PC-9 (cell line): ENCODE measurements at regions not wholly inside any gene's neighbourhood (a gene's known extent, or its start where the extent isn't known, plus 50 kb on each side); places are given as distances from the start of the nearest gene placed in this dataset.

Source experiments
- EZH2 ChIP-seq: fragments of 200-600 bp; sonication (generic); IDR thresholded peaks from 2 replicates; pipeline ENCODE4 v1.8.0; 2017; ENCODE audit warnings: antibody characterized with exemption, low read depth
- TF ChIP-seq, protein P1 (sequence below): fragments of 200-600 bp; sonication (generic); conservative IDR thresholded peaks from 2 replicates; pipeline ENCODE4 v1.6.1; 2017; ENCODE audit warnings: mixed run types, antibody characterized with exemption, mild to moderate bottlenecking, moderate library complexity

DNA sequence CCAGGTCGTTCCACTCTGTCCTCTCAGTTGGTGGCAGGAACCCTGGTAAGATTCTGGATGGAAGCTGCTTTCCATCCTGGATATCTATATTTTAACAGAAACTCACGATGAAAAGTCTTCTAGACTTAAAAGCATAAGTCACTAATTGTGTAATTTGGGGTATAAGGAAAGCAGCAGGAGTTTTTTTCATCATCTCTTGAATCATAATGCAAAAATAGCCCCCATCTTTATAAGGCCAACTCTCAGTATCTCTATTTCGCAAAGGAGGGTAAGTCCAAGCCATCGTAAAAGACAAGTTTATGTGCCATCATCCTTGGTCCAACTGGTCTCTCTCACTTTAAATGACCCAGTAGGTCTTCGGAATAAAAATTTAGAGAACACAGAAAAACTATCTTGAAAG lies 95.1 kb downstream of the FAM50B start:
- TF ChIP-seq EZH2, result no peak
- TF ChIP-seq, protein P1, sequence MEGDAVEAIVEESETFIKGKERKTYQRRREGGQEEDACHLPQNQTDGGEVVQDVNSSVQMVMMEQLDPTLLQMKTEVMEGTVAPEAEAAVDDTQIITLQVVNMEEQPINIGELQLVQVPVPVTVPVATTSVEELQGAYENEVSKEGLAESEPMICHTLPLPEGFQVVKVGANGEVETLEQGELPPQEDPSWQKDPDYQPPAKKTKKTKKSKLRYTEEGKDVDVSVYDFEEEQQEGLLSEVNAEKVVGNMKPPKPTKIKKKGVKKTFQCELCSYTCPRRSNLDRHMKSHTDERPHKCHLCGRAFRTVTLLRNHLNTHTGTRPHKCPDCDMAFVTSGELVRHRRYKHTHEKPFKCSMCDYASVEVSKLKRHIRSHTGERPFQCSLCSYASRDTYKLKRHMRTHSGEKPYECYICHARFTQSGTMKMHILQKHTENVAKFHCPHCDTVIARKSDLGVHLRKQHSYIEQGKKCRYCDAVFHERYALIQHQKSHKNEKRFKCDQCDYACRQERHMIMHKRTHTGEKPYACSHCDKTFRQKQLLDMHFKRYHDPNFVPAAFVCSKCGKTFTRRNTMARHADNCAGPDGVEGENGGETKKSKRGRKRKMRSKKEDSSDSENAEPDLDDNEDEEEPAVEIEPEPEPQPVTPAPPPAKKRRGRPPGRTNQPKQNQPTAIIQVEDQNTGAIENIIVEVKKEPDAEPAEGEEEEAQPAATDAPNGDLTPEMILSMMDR, result no peak
